Activated CD8-positive, alpha-beta memory T cell treated with anti-CD3 and anti-CD28 coated beads for 36 hours (primary cell): ENCODE measurements at regions not wholly inside any gene's neighbourhood (a gene's known extent, or its start where the extent isn't known, plus 50 kb on each side); places are given as distances from the start of the nearest gene placed in this dataset.

ENCODE experiments used
- CTCF ChIA-PET: fragments of 350-600 bp; sonication (Branson Sonifier 250); formaldehyde crosslinking; loops from one replicate; lab custom pipeline; 2021; ENCODE audit warnings: antibody characterized with exemption; lab: Charles Lee
- POLR2A ChIA-PET: fragments of 350-600 bp; sonication (Branson Sonifier 250); formaldehyde crosslinking; loops from one replicate; lab custom pipeline; 2021; ENCODE audit warnings: antibody characterized with exemption; lab: Charles Lee

DNA sequence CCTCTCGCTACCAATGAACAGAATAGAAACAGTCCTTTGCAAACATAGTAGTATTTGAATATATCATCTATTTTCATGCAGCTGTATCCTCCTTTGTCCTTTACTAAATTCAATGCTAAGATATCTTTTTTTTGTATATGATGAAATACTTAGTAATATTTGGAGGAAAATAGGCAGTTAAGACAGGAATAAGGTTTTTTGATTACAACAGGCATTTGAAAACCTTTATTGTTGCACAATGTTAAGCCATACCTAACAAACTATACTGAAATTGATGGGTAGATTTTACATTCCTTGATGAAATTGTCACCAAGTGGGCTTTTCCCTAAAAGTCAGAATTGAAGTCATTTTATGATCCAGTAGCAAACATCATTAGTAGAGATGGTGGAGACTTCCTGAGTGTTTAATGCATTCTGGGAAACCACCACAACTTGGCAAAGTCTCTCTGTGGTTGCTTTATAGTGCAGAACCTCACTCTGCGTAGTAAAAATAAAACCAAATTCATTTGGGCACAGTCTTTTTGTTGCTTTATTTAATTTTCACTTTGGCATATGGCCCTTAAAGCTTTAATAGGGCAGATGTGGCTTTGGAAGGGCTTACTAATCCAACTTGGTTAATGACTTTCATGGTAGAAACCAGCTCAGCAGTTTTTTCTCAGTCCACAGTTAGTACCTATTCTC is 216.0 kb downstream of the DIPK2A start:
- POLR2A ChIA-PET: no interaction called here
- CTCF ChIA-PET: no interaction called here

DNA sequence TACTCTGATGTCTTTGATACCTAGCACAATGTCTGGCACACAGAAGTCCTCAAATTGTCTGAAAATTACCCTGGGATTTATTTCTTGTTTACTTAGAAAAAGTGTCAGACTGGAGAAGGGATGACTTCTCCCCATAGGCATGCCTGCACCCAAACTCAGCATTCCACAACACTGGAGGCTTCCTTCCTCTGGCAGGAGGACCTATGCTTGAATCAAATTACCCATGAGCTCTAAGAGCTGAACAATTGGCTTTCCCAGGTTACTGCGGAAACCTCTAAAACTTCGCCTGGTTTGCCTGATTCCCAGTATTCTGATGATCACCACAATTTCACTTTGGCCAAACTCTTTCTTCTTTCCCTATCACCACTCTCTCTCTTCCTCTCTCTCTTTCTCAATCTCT is 217.4 kb downstream of the DIPK2A start:
- ChIA-PET POLR2A (no interaction called here), CTCF (no interaction called here)

DNA sequence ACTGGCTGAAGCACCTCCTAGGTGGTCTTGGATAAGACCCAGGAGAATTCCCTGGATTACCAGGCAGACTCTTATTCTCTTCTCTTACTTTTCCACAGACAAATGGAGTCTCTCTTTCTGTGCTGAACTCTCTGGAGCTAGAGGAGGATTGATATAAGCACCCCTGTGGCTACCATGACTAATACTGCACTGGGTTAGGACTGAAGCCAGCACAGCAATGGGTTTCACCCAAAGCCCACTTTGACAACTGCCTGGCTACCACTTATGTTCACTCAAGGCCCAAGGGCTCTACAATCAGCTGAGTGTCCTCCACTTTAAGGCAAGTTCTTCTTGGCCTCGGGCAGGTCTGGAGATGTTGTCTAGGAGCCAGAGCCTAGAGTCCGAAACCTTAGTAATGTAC is 225.5 kb downstream of the DIPK2A start:
- ChIA-PET CTCF (no interaction called here), POLR2A (no interaction called here)

DNA sequence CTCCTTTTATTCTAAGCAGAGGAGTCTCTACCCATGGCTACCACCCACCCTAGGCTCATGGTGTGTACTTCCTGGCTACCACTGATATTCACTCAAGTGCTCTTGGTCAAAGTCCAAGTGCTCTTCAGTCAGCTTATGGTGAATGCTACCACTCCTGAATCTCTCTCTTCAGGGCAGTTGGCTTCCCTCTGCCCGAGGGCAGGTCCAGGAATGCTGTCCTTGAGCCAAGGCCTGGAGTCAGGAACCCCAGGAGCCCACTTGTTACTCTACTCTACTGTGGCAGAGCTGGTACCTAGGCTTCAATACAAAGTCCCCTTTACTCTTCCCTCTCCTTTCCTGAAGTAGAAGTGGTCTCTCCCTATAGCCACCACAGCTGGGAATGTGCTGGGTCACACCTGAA is 226.0 kb downstream of the DIPK2A start:
- CTCF ChIA-PET: no interaction called here
- POLR2A ChIA-PET: no interaction called here

DNA sequence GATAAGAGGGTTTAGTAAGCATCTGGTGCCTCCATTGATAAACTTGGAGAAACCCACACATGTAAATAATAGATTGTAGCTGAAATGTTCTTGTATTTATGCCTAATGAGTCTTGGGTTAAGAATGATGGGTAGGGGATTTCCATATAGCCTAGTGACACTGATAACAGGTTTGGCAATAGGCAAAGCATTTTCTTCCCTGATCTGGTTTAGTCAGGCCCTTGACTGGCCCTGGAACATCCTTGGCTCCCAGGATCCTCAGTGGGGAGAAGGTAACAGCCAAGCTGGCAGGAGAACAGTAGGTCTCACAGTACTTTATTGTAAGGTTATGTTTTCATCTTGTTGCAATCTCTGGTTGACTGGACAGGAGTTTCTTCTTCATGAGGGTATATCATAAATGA is 228.4 kb downstream of the DIPK2A start:
- POLR2A ChIA-PET: no interaction called here
- CTCF ChIA-PET: no interaction called here

DNA sequence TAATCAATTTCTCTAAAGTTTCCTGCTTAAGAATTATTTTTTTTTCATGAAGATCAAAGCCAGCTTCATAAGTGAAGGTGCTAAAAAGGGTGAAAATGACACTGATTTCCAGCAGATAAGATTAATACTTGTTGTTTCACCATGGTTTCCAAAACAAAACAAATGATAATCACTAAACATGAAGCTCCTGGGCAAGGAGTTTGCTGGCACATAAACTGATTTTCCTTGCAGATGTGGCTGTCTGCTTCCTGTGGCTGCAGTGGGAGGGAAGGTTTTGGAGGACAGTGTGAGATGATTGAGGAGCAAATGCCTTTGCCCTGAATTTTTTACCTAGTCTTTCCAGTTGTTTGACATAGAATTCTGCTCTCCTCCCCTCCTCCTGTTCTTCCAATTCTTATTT is 228.8 kb downstream of the DIPK2A start:
- ChIA-PET POLR2A (no interaction called here), CTCF (no interaction called here)

DNA sequence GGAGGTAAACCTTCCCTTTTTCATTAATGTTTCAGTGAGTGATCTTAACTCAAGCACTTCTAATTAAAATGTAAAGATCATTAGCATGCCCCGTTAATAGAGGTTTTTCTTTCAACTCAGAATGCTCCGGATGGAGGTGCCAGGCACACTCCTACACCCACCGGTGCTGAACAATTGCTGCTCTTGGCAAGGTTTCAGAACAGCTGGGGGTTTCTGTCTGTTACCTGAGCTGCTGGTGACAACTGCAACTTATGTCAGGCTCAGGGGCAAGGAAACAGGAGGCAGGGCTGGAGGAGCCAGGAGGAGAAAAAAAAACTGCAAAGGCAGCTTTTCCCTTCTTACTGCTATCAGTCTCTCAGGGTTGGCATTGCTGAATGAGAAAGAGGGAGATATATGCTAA is 250.1 kb downstream of the DIPK2A start:
- CTCF ChIA-PET: no interaction called here

DNA sequence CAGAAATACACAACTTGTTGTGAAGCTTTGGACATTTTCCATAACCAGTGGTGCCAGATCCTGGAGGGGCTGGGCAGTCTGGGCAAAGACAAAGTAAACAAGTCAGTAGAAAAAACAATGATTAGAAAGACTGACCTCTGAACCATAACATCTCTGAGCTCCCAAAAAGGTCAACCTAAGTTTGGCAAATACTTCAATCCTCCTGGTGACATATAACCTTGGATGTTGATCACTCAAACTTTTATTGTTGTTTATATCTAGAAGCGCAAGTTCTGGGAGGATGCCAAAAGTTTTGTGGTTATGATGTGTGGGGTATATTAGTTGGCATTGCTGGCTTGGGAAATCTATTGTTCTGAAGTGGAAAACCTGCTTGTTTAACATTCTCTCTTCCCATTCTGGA is 257.7 kb downstream of the DIPK2A start:
- CTCF ChIA-PET: interaction anchor here (0.6 kb wide), 1 partner anchor 12 kb away, joined by 3 read pairs; no protein-coding TSS in a partner anchor
- POLR2A ChIA-PET: no interaction called here

More for the DNA sequence above, 250.1 kb downstream of the DIPK2A start:
- POLR2A ChIA-PET: no interaction called here

DNA sequence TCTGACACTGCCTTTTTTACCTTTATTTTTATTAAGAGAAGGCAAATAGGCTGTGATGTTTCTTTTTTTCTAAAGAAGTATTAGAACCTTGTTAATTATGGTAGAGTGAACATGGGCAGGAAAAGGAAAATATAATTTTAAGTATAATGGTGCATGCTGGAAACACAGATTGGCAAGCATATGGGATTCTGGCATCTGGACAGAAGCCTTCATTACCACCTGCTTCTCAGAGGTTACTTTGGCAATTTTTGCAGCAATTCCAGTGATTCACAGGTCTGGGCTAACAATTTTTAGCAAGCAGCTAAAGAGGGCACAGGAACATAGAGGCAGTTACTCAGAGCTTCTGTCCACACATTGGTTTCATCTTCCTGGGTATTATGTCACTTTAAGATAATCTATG is 258.3 kb downstream of the DIPK2A start:
- ChIA-PET CTCF (no interaction called here), POLR2A (no interaction called here)

DNA sequence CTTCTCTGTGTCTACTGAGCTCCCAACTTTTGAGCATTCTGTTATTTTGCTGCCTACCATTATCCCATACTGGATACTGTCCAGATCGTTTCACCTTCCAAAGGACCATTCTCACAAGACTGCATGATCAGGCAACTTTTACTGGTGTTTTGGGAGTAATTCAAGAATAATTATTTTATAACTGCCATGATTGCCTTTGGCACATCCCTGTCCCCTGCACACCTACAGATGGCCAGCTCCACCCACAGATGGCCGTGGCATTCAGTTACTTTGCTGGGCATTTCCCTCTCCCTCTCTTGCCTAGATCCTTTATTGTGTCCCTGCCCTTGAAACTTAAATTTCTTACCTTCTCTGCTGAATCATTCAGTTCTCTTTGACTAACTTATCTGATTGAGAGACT is 263.9 kb downstream of the DIPK2A start:
- POLR2A ChIA-PET: no interaction called here
- CTCF ChIA-PET: no interaction called here

DNA sequence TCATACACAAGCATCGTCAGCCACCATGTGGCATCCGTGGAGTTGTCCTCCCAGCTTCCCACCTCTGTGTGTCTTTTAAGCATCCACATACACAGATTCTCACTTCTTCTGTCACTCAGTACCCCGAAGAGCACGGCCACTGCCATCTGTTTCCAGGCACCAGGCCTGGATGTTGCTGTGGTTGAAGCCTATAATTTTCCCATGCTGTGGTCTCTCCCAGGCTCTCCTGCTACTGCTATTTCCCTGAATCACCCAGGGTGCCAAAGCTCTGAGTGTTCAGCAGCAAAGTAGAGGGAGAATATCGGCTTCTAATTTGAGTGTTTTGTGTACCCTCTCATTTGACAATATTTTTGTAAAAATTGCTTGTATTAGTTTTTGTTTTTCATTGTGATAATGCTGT is 265.7 kb downstream of the DIPK2A start:
- ChIA-PET POLR2A (no interaction called here), CTCF (no interaction called here)

DNA sequence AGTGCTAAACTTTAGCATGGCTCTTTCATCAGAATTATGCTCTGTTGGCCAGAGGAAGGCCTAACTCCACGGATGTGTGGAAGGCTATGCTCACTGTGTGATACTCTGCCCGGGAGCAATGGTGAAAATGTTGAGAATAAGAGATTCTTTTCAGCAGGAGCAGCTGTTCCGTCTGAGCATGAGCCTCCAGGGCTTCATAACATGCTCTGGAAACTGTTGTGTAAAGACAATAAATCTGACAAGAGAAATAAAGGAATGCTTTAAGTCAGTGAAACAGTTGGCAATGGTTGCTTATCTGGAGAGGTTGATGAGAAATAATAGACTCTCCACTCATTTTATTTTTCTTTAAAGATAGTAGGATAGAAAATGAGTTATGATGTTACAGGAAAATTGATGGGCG is 269.8 kb downstream of the DIPK2A start:
- POLR2A ChIA-PET: no interaction called here
- CTCF ChIA-PET: no interaction called here

DNA sequence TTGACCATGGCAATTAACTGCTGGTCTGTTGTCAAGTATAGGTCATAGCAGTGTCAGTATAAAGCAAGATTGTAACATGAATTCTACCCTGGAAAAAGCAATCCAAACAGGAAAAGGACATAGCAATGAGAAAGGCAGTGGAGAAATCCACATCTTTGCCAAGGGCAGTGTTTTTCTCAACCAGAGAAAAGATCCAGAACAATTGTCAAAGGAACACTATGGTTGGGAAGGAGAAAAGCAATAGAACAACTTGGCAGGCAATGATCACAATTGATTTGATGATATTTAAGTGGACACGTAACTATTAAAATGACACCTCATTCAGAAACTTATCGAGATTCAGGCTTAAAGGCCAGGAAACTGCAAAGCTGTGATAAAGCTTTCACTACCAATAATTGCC is 271.1 kb downstream of the DIPK2A start:
- ChIA-PET CTCF (no interaction called here), POLR2A (no interaction called here)

DNA sequence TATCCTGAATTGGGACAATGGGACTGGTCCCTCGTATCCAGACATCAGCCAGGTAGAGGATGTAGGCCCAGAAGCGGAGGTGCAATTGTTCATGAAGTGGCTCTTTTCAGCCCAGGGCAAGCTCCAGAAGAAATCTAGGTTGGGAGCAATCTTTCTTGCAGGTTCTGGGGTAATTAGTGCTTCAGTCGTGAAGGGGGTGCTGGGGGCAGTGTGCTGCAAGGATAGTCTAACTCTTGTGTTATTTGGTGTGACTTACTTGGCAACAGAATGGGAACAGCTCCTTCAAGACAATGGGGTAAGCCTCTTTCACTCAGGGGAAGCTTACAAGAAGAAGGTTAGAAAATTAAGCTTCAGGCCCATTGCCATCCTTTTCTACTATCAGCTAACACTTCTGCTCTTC is 273.0 kb downstream of the DIPK2A start:
- CTCF ChIA-PET: no interaction called here
- POLR2A ChIA-PET: no interaction called here

DNA sequence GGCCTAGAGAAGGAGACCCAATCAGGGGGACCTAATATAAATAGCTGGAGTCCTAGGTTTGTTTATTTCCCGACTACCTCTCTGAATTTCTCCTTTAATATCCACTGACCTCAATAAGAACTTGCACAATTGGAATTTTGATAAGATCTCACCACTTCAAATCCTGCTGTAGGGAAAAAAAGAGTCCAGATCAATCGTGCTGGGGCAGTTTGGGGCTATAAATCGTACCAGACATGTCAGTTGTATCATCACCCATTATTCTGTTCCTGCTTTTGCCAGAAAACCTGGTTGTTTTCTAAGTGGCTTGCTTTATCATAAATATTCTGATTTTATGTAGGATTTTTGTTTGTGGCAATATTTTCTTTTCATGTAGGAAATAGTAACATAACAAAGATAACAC is 281.3 kb downstream of the DIPK2A start:
- ChIA-PET POLR2A (no interaction called here), CTCF (no interaction called here)

DNA sequence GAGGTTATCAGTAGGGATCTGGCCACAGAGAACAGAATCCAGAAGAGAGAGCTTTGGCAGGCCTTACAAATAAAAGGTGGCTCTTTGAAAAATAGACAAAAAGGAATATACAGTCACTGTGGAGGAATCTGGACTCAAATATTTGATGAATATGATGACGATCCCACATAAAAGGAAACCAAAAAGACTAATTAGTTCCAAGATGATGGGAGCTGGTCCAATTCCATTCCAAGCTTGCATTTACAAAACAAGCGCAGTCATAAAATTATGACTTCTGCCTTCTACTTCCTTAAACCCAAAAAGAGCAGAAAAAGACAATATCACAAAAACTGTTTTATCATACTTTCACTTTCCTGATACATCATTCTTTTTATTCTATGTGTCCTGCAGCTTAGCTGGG is 285.8 kb downstream of the DIPK2A start:
- CTCF ChIA-PET: no interaction called here
- POLR2A ChIA-PET: no interaction called here

DNA sequence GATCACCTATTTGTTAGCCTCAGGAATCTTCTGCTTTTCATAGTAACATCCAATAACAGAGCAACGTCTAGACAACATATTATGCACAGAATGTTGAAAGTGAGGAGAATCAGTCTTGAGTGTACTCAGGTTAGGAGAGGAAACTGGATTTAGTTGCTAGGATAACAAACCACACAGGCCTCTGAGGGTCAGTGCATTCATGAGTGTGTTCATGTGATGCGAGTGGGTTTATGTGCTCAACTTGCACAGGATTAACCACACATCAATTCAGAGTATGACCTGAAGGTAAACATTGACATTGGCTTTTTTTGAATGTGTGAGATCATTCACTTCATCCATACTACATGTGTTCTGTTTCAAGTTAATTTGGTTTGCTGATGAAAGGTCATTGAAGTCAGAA is 287.6 kb downstream of the DIPK2A start:
- ChIA-PET CTCF (no interaction called here), POLR2A (no interaction called here)

DNA sequence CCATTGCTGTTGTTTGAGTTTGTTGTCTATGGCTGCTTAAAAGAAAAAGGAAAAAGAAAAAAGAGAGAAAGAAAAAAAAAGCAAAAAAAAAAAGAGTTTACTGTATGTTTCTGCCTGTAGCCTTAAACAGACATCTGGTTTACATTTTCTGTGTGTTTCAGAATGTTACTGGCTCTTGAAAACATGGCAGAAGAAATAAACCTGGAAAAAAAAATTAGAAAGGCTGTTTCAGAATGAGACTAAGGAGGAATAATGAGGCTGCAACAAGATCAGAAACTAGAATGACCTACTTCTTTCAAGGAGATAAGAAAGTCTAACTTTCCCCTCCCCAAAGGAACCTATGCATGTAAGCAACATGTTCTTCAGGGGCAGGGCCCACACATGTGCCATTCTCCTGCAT is 292.1 kb downstream of the DIPK2A start:
- POLR2A ChIA-PET: no interaction called here
- CTCF ChIA-PET: no interaction called here

DNA sequence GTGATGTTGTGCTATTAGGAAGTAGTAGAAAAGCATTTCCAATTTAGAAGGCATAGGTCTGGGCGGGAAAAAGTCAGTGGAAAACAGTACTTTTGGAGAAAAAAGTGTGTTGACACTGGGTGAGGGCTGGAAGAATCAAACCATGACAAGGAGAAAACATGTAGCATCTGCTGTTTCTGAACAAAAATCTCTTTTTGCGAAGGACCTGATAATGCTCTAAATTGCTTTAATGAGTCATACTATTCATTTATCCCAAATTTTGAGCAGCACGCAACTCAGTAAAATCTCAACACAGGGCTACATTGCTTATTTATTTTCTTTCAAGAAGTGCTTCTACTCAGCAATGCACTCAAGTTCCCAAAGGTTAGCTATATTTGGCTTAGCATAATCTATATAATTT is 292.7 kb downstream of the DIPK2A start:
- POLR2A ChIA-PET: no interaction called here

DNA sequence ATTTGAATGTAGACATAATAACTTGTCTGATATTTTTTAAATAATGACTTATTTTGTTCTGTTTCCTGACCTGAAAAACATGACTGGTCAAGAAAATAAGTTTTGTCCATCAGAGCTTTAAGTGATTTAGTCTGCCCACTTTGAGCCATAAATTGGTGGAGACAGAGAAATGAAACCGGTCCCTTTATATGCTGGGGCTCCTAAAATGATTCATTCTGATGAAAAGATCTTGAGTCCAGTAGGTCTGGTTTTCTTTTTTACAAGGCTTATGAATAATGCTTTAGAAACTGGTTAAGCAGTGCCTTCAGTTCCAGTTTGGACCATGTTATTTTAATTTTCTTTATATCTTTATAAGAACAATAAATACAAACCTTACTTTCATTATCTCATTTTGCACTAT is 293.2 kb downstream of the DIPK2A start:
- ChIA-PET CTCF (no interaction called here), POLR2A (no interaction called here)

More for the DNA sequence above, 292.7 kb downstream of the DIPK2A start:
- CTCF ChIA-PET: no interaction called here

DNA sequence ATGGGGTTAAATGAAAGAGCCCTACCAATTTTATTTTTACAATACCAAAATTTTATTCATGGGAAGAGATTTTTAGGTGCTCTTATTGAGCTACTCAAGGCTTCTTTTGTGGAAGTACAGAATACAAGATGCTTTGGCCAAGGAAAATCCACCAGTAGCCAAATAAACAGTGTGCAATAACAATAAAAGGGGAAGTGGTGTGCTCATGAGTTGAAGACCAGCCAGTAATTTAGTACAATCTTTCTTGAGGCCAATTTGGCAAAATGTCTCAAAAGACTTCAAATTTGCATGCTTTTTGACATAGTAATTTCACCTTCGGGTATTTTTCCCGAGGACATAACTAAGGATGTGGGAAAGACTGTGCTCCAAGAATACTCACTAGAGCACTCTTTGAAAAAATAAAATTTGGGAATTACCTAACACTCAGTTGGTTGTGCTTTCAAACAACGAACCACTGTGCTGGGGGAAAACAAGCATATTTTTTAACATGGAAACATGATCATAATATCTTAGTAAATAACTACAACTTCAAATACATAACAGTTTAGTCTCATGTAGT is 294.0 kb downstream of the DIPK2A start:
- ChIA-PET POLR2A (no interaction called here), CTCF (interaction anchor here (0.6 kb wide), 1 partner anchor 27 kb away, joined by 3 read pairs; no protein-coding TSS in a partner anchor)

DNA sequence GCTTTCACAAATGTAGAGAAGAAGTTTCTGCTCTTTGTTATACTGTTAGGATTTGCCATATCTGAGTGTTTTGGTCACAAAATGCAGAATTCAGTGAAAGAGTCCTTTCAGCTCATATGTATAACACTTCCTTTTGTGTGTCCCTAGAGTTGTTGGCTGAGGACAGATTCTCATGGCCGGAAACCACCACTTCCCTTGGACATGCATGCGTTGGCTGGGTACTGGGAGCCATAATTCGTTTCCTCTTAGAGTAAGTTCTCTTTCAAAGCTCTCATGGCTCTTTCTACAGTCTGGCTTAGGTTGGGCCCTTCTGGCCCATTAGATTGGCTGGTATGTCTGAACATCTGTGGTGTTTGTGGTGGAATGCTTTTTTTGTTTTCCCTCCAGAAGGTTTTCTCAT is 298.5 kb downstream of the DIPK2A start:
- CTCF ChIA-PET: no interaction called here

More for the DNA sequence above, 298.5 kb downstream of the DIPK2A start:
- POLR2A ChIA-PET: no interaction called here
